Left hindlimb (tissue), 1 donor: ENCODE measurements at regions not wholly inside any gene's neighbourhood (a gene's known extent, or its start where the extent isn't known, plus 50 kb on each side); places are given as distances from the start of the nearest gene placed in this dataset.

ENCODE experiments used
- DNase-seq: peaks from one replicate; pipeline ENCODE4 v3.0.0-alpha.2; 2018

GRCh38 chr2:51695531-51695930 lies 663.6 kb upstream of the NRXN1 start:
- DNase-seq, result no peak

GRCh38 chr2:51693640-51694039 lies 661.7 kb upstream of the NRXN1 start:
- no peak for DNase-seq

GRCh38 chr2:51681854-51682253 lies 649.9 kb upstream of the NRXN1 start:
- DNase-seq, result no peak

- no peak for DNase-seq
These were observed 641.7 kb upstream of the NRXN1 start for GRCh38 chr2:51673628-51674027.

GRCh38 chr2:51667679-51668078 lies 635.7 kb upstream of the NRXN1 start:
- DNase-seq, result no peak

- DNase-seq, result no peak
These were observed 630.3 kb upstream of the NRXN1 start for GRCh38 chr2:51662187-51662586.

GRCh38 chr2:51657849-51658248 lies 625.9 kb upstream of the NRXN1 start:
- no peak for DNase-seq

- DNase-seq, result no peak
These were observed 618.8 kb upstream of the NRXN1 start for GRCh38 chr2:51650769-51651168.

- no peak for DNase-seq
These were observed 617.4 kb upstream of the NRXN1 start for GRCh38 chr2:51649366-51649765.

- DNase-seq, result no peak
These were observed 606.9 kb upstream of the NRXN1 start for GRCh38 chr2:51638811-51639210.

GRCh38 chr2:51633073-51633472 lies 601.1 kb upstream of the NRXN1 start:
- DNase-seq, result no peak

- no peak for DNase-seq
These were observed 597.5 kb upstream of the NRXN1 start for GRCh38 chr2:51629406-51629805.

GRCh38 chr2:51628917-51629316 lies 597.0 kb upstream of the NRXN1 start:
- no peak for DNase-seq

GRCh38 chr2:51624995-51625394 lies 593.1 kb upstream of the NRXN1 start:
- no peak for DNase-seq

- DNase-seq, result no peak
These were observed 588.9 kb upstream of the NRXN1 start for GRCh38 chr2:51620796-51621195.

GRCh38 chr2:51619961-51620360 lies 588.0 kb upstream of the NRXN1 start:
- DNase-seq, result no peak

- DNase-seq, result no peak
These were observed 580.5 kb upstream of the NRXN1 start for GRCh38 chr2:51612387-51612786.

- no peak for DNase-seq
These were observed 569.8 kb upstream of the NRXN1 start for GRCh38 chr2:51601706-51602105.

- no peak for DNase-seq
These were observed 565.2 kb upstream of the NRXN1 start for GRCh38 chr2:51597086-51597485.

- DNase-seq, result no peak
These were observed 563.9 kb upstream of the NRXN1 start for GRCh38 chr2:51595836-51596235.

GRCh38 chr2:51581636-51582267 lies 549.8 kb upstream of the NRXN1 start:
- no peak for DNase-seq

GRCh38 chr2:51579412-51579811 lies 547.5 kb upstream of the NRXN1 start:
- DNase-seq, result no peak

- DNase-seq, result no peak
These were observed 543.2 kb upstream of the NRXN1 start for GRCh38 chr2:51575181-51575580.

GRCh38 chr2:51559026-51559425 lies 527.1 kb upstream of the NRXN1 start:
- no peak for DNase-seq

- no peak for DNase-seq
These were observed 521.5 kb upstream of the NRXN1 start for GRCh38 chr2:51553476-51553875.

GRCh38 chr2:51535763-51536162 lies 503.8 kb upstream of the NRXN1 start:
- DNase-seq, result no peak
